Endodermal cell (in vitro differentiated cells): ENCODE measurements at regions not wholly inside any gene's neighbourhood (a gene's known extent, or its start where the extent isn't known, plus 50 kb on each side); places are given as distances from the start of the nearest gene placed in this dataset.

Experiments used
- DNase-seq: peaks from one replicate; pipeline ENCODE4 v3.0.0-alpha.2; 2017
- H3K27ac ChIP-seq: 2 replicates; pipeline ENCODE4 v1.5.1; 2013; ENCODE audit warnings: mild to moderate bottlenecking, low read depth, low read length, moderate library complexity
- H3K27me3 ChIP-seq: 2 replicates; pipeline ENCODE4 v1.6.1; 2013; ENCODE audit warnings: mild to moderate bottlenecking, low read length, moderate library complexity; ENCODE audit not compliant: insufficient read depth, control insufficient read depth, poor library complexity, severe bottlenecking
- H3K36me3 ChIP-seq: 2 replicates; pipeline ENCODE4 v1.7.0; 2013; ENCODE audit warnings: mild to moderate bottlenecking, low read length, moderate library complexity; ENCODE audit not compliant: control insufficient read depth, insufficient read depth
- H3K4me1 ChIP-seq: one replicate; pipeline ENCODE4 v1.7.0; 2013; ENCODE audit warnings: low read length; ENCODE audit not compliant: control insufficient read depth, insufficient read depth
- H3K4me3 ChIP-seq: 2 replicates; pipeline ENCODE4 v1.5.1; 2013; ENCODE audit warnings: mild to moderate bottlenecking, low read length, moderate library complexity
- H3K9ac ChIP-seq: 2 replicates; pipeline ENCODE4 v1.6.1; 2013; ENCODE audit warnings: mild to moderate bottlenecking, low read length, moderate library complexity; ENCODE audit not compliant: poor library complexity, severe bottlenecking; ENCODE audit errors: extremely low read depth
- H3K9me3 ChIP-seq: 2 replicates; pipeline ENCODE4 v1.6.1; 2013; ENCODE audit warnings: mild to moderate bottlenecking, low read length, moderate library complexity; ENCODE audit not compliant: control insufficient read depth
- H3K27ac Mint-ChIP-seq: 2 replicates; pipeline ENCODE4 v1.8.0; 2020; ENCODE audit warnings: mixed read lengths
- H3K27me3 Mint-ChIP-seq: 2 replicates; pipeline ENCODE4 v1.8.0; 2021; ENCODE audit warnings: mild to moderate bottlenecking, mixed read lengths; ENCODE audit not compliant: insufficient read depth
- H3K36me3 Mint-ChIP-seq: 2 replicates; pipeline ENCODE4 v1.8.0; 2020; ENCODE audit warnings: low read depth, mixed read lengths
- H3K4me1 Mint-ChIP-seq: 2 replicates; pipeline ENCODE4 v1.8.0; 2020; ENCODE audit warnings: mixed read lengths
- H3K4me3 Mint-ChIP-seq: 2 replicates; pipeline ENCODE4 v1.8.0; 2020; ENCODE audit warnings: mild to moderate bottlenecking, moderate library complexity, mixed read lengths
- H3K9me3 Mint-ChIP-seq: 2 replicates; pipeline ENCODE4 v1.8.0; 2020; ENCODE audit warnings: mild to moderate bottlenecking, mixed read lengths
- WGBS, 2 experiments: methylation state at CpG; one replicate each; pipeline versions ENCODE4 v1.1.5 to v1.1.7; 2013; ENCODE audit warnings: missing lambda C conversion rate in 2 of 2, mixed read lengths in 1 of 2; ENCODE audit not compliant: insufficient coverage in 1 of 2, insufficient read length in 1 of 2; 5-methylcytosine and 5-hydroxymethylcytosine counted together
- TF ChIP-seq, protein P1 (sequence below): fragments of 200-600 bp; sonication (generic); conservative IDR thresholded peaks from 2 replicates; pipeline ENCODE4 v1.5.0; 2021; ENCODE audit warnings: antibody characterized with exemption, mild to moderate bottlenecking

DNA sequence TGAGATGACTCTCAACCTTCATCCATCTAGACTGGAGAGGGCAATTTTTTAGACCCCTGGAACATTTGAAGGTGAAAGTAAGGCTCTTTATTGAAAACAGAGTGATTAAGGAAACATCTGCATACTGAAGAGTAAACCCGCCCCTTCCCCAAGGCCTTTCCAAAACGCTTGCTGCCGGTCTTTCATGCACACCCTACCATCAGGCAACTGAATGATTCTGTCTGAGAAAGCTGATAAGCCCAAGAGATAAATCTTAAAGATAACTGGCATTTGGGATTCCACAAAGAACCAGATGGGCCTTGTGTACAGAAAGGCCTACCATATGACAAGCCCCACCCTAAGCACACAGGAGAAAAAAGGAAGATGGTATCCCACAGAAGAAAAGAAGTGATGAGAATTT, 54.4 kb upstream of the PIK3R1 start:
- no peaks in the 10 kb centered on the region for H3K9me3 ChIP-seq
- H3K9me3 Mint-ChIP-seq = no peaks in the 10 kb centered on the region
- no peak overlapping the region for H3K4me3 Mint-ChIP-seq
- no peak overlapping the region for H3K9ac ChIP-seq
- H3K4me1 Mint-ChIP-seq = peaks cover 6% of the 10 kb centered on the region
- H3K27ac Mint-ChIP-seq = no peak overlapping the region
- DNase-seq = no peak
- 60 to 90% methylated on average over 3 of the region's 3 CpGs for WGBS, 2 experiments
- no peaks in the 10 kb centered on the region for H3K27me3 ChIP-seq
- no peaks in the 10 kb centered on the region for H3K36me3 ChIP-seq
- H3K36me3 Mint-ChIP-seq = no peaks in the 10 kb centered on the region
- no peaks in the 10 kb centered on the region for H3K4me1 ChIP-seq
- no peak overlapping the region for H3K4me3 ChIP-seq
- no peak overlapping the region for H3K27ac ChIP-seq
- TF ChIP-seq, protein P1, sequence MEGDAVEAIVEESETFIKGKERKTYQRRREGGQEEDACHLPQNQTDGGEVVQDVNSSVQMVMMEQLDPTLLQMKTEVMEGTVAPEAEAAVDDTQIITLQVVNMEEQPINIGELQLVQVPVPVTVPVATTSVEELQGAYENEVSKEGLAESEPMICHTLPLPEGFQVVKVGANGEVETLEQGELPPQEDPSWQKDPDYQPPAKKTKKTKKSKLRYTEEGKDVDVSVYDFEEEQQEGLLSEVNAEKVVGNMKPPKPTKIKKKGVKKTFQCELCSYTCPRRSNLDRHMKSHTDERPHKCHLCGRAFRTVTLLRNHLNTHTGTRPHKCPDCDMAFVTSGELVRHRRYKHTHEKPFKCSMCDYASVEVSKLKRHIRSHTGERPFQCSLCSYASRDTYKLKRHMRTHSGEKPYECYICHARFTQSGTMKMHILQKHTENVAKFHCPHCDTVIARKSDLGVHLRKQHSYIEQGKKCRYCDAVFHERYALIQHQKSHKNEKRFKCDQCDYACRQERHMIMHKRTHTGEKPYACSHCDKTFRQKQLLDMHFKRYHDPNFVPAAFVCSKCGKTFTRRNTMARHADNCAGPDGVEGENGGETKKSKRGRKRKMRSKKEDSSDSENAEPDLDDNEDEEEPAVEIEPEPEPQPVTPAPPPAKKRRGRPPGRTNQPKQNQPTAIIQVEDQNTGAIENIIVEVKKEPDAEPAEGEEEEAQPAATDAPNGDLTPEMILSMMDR = no peak
- H3K27me3 Mint-ChIP-seq = no peaks in the 10 kb centered on the region

DNA sequence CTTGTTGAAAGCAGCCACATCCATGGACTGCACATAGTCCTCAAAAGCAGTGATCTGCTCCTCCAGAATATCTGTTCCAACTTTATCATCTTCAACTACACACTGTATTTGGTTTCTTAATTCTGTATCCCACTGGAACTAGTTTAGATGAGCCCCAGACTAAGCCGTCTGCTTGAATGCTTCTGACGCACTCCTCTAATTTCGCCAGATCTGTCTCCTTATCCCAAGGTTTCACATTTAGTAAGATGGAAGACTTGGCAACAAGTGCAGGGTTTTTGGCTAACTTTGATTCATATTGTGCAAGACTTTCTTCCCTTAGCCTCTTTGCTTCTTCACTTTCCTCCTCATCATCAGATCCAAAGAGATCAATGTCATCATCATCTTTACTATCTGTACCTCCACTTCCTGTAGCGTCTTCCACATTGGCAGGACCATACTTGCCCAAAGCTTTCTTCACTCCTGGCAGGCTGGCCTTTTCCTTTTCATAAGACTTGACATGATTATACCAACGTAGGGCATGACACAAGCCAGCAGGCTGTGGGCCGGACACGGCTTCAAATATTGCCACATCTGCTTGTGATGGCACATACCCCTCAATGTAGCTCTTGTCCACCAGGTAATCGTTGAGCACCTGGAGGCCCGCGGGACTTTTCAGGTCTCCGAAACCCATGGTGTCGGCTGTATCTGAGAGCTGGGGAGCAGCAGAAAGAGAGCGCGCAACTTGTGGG, 56.2 kb upstream of the PIK3R1 start:
- DNase-seq = no peak
- H3K27me3 Mint-ChIP-seq = no peaks in the 10 kb centered on the region
- H3K4me1 Mint-ChIP-seq = peaks cover 7% of the 10 kb centered on the region
- TF ChIP-seq, protein P1 = no peak
- Histone ChIP-seq H3K4me3 (no peak overlapping the region), H3K9me3 (no peaks in the 10 kb centered on the region), H3K27ac (no peak overlapping the region), H3K4me1 (no peaks in the 10 kb centered on the region), H3K36me3 (no peaks in the 10 kb centered on the region), H3K27me3 (no peaks in the 10 kb centered on the region), H3K9ac (no peak overlapping the region)
- H3K36me3 Mint-ChIP-seq = no peaks in the 10 kb centered on the region
- WGBS, 2 experiments = 93 to 94% methylated on average over 14 of the region's 14 CpGs
- no peaks in the 10 kb centered on the region for H3K9me3 Mint-ChIP-seq
- H3K27ac Mint-ChIP-seq = no peak overlapping the region
- no peak overlapping the region for H3K4me3 Mint-ChIP-seq

GRCh38 chr5:68155940-68156339, 59.6 kb upstream of the PIK3R1 start:
- WGBS, 2 experiments = 89% methylated on average over 5 of the region's 6 CpGs; no CpG with 5 or more reads in 1 of the 2 experiments
- DNase-seq = no peak
- no peak overlapping the region for H3K27ac ChIP-seq

More at GRCh38 chr5:68155940-68156339, 59.6 kb upstream of the PIK3R1 start:
- Histone ChIP-seq H3K9me3 (no peaks in the 10 kb centered on the region), H3K27me3 (no peaks in the 10 kb centered on the region), H3K4me1 (no peaks in the 10 kb centered on the region), H3K36me3 (no peaks in the 10 kb centered on the region), H3K4me3 (no peak overlapping the region), H3K9ac (no peak overlapping the region)
- TF ChIP-seq, protein P1 = no peak
- Mint-ChIP-seq H3K27me3 (no peaks in the 10 kb centered on the region), H3K4me3 (no peak overlapping the region), H3K36me3 (no peaks in the 10 kb centered on the region), H3K27ac (no peak overlapping the region), H3K9me3 (no peaks in the 10 kb centered on the region), H3K4me1 (peaks cover 5% of the 10 kb centered on the region)
